ENCODE measurements at regions not wholly inside any gene's neighbourhood (a gene's known extent, or its start where the extent isn't known, plus 50 kb on each side); places are given as distances from the start of the nearest gene placed in this dataset.

DNA sequence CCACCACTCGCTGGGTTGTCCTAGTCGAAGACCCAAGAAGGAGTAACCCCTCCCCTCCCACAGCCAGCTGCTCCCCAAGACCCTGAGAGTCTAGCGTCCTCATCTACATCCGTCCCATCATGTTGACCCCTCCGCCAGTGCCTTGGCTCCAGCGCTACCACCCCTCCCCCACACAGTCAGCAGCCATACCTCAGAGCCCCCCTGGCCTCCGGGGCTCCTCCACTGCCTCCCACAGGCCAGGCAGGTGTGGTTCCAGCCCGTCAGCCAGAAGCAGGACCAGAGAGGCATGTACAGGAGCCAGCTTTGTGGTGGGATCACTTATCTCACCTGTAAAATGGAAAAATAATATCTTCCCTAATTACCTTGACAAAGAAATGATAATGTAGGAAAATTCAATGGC, 51.5 kb upstream of the PHF21B start:
- TF ChIP-seq, protein P1, sequence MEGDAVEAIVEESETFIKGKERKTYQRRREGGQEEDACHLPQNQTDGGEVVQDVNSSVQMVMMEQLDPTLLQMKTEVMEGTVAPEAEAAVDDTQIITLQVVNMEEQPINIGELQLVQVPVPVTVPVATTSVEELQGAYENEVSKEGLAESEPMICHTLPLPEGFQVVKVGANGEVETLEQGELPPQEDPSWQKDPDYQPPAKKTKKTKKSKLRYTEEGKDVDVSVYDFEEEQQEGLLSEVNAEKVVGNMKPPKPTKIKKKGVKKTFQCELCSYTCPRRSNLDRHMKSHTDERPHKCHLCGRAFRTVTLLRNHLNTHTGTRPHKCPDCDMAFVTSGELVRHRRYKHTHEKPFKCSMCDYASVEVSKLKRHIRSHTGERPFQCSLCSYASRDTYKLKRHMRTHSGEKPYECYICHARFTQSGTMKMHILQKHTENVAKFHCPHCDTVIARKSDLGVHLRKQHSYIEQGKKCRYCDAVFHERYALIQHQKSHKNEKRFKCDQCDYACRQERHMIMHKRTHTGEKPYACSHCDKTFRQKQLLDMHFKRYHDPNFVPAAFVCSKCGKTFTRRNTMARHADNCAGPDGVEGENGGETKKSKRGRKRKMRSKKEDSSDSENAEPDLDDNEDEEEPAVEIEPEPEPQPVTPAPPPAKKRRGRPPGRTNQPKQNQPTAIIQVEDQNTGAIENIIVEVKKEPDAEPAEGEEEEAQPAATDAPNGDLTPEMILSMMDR (IDR thresholded peaks at IDR 0.05): no peak
- 74 to 77% methylated on average over 8 of the region's 8 CpGs for WGBS, 2 donors
- peaks cover 0 to 28% (median 11%) of the 10 kb centered on the region in 7 donors for H3K27me3 ChIP-seq

DNA sequence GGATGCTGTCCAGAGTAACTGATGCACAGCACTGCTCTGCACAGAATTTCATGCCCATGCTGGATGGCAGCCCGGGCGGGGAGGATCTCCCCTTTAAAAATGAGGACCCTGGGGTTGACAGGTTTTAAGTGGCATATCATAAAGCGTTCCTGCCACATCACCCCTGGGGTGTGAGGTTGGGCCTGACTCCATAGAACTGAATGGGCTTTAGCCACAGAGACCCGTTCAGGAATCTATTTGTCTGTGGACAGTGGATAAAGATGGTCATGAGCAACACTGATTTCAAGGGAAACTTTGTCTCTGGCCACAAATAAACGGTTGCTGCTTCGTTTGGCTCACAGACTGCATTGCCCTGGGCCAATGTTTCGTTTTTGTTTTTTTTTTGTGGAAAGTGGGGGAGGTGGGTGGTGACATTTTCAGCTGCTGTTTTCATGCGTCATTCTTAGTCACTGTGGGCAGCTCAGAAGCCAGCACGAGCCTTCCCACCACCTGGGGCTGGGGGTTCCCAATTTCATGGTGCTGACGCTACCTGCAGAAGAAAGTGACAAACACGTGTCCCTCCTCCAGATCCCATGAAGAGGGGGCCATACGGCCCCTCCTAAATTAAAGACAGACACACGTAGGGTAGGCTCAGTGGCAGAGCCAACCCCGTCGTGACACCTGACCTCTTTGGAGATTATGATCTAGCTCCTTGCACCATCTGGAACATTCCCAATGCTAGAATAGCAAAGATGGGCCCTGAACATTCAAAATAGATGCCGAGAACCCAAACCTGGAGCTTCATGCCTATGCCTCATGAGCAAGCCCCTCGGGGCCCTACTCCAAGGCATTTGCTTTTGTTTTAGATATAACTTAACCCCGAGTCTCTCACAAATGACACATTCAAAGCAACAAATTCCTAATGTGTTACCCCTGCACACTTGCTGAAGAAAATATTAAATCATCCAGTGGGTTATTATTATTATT, 54.8 kb upstream of the PHF21B start:
- no peak overlapping the region for H3K4me3 ChIP-seq
- intact Hi-C loops (cut with DNase I): no loop called here
- peaks cover 0 to 28% (median 11%) of the 10 kb centered on the region in 7 donors for H3K27me3 ChIP-seq
- DNase-seq (no peak), ATAC-seq (no peak)
- no peaks in the 10 kb centered on the region for H3K4me1 ChIP-seq
- TF ChIP-seq, protein P1 (IDR thresholded peaks at IDR 0.05): no peak
- no peak overlapping the region for H3K27ac ChIP-seq
- H3K9me3 ChIP-seq: peaks cover 0 to 12% (median 0%) of the 10 kb centered on the region in 11 donors
- no peaks in the 10 kb centered on the region for H3K36me3 ChIP-seq
- 59 to 60% methylated on average over 18 of the region's 18 CpGs for WGBS, 2 donors

More for the DNA sequence above, 51.5 kb upstream of the PHF21B start:
- Histone ChIP-seq H3K9me3 (no peaks in the 10 kb centered on the region), H3K4me3 (no peak overlapping the region), H3K27ac (no peak overlapping the region), H3K4me1 (no peaks in the 10 kb centered on the region), H3K36me3 (no peaks in the 10 kb centered on the region)
- ATAC-seq (no peak), DNase-seq (no peak)
- intact Hi-C loops (cut with DNase I): no loop called here

DNA sequence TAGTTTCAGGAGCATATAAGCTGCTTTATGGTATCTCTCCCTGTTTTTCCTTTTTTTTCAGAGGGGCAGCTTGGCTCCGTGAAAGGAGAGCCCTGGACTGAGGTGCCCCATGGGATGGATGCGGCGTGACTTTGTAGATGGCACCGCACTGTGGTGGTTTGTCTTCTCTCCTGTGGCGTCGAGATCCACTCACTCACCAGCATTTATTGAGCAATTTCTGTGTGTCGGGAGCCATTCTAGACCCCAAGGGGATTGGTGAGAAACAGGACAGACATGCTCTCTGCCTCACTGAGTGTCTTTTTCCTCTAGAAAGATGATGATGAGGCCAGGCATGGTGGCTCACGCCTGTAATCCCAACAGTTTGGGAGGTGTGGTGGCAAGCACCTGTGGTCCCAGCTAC, 55.9 kb upstream of the PHF21B start:
- Histone ChIP-seq H3K4me1 (no peaks in the 10 kb centered on the region), H3K27ac (no peak overlapping the region), H3K27me3 (peaks cover 0 to 34% (median 15%) of the 10 kb centered on the region in 7 donors), H3K36me3 (no peaks in the 10 kb centered on the region), H3K4me3 (no peak overlapping the region), H3K9me3 (peaks cover 0 to 12% (median 0%) of the 10 kb centered on the region in 11 donors)
- 85 to 89% methylated on average over 8 of the region's 8 CpGs for WGBS, 2 donors
- intact Hi-C loops (cut with DNase I): no loop called here
- no peak for ATAC-seq
- TF ChIP-seq, protein P1 (IDR thresholded peaks at IDR 0.05): no peak
- DNase-seq: no peak

DNA sequence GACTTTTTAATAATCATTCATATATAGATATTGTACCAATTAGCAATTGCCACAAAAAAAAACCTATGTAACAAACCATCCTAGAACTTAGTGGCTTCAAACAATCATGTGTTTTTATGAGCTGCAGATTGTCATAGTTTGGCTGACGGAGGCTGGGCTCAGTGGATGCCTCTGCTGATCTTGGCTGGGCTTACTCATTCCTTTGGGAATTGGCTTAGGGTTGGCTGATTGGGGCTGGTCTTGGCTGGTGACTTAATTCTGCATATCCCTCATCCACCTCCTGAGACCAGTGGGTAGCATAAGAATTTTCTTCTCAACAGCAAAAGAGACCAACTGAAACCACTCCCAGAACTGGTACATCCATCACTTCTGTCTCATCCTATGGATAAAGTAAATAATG, 57.9 kb upstream of the PHF21B start:
- ATAC-seq: no peak
- H3K9me3 ChIP-seq: peaks cover 0 to 12% (median 0%) of the 10 kb centered on the region in 11 donors
- intact Hi-C loops (cut with DNase I): no loop called here
- peaks cover 0 to 42% (median 24%) of the 10 kb centered on the region in 7 donors for H3K27me3 ChIP-seq
- H3K27ac ChIP-seq: no peak overlapping the region
- DNase-seq: no peak
- no peaks in the 10 kb centered on the region for H3K36me3 ChIP-seq
- TF ChIP-seq, protein P1 (IDR thresholded peaks at IDR 0.05): no peak
- WGBS, 2 donors: 48 to 65% methylated on average over 1 of the region's 1 CpG
- H3K4me3 ChIP-seq: no peak overlapping the region
- H3K4me1 ChIP-seq: no peaks in the 10 kb centered on the region

Measured in heart right ventricle (tissue), 16 donors.